ENCODE measurements at regions not wholly inside any gene's neighbourhood (a gene's known extent, or its start where the extent isn't known, plus 50 kb on each side); places are given as distances from the start of the nearest gene placed in this dataset.

- intact Hi-C loops (cut with DNase I) = loop anchor here (10.0 kb wide), 1 partner anchor 333 kb away; no protein-coding TSS in a partner anchor
- DNase-seq (ENCODE audit: low spot score) = no peak
These were observed 104.3 kb upstream of the C11orf87 start for GRCh38 chr11:109317726-109318125.

GRCh38 chr11:109320595-109320994, 101.4 kb upstream of the C11orf87 start:
- intact Hi-C loops (cut with DNase I) = no loop called here
- DNase-seq (ENCODE audit: low spot score) = no peak

- no peak for DNase-seq (ENCODE audit: low spot score)
- intact Hi-C loops (cut with DNase I) = no loop called here
These were observed 95.2 kb upstream of the C11orf87 start for GRCh38 chr11:109326781-109327180.

- DNase-seq (ENCODE audit: low spot score) = no peak
- intact Hi-C loops (cut with DNase I) = no loop called here
These were observed 92.3 kb upstream of the C11orf87 start for GRCh38 chr11:109329716-109330115.

- intact Hi-C loops (cut with DNase I) = no loop called here
- no peak for DNase-seq (ENCODE audit: low spot score)
These were observed 83.9 kb upstream of the C11orf87 start for GRCh38 chr11:109338131-109338530.

GRCh38 chr11:109342261-109342660, 79.7 kb upstream of the C11orf87 start:
- intact Hi-C loops (cut with DNase I) = no loop called here
- DNase-seq (ENCODE audit: low spot score) = no peak

- intact Hi-C loops (cut with DNase I) = no loop called here
- no peak for DNase-seq (ENCODE audit: low spot score)
These were observed 78.7 kb upstream of the C11orf87 start for GRCh38 chr11:109343242-109343641.

- intact Hi-C loops (cut with DNase I) = no loop called here
- no peak for DNase-seq (ENCODE audit: low spot score)
These were observed 74.7 kb upstream of the C11orf87 start for GRCh38 chr11:109347304-109347703.

- DNase-seq (ENCODE audit: low spot score) = no peak
- intact Hi-C loops (cut with DNase I) = no loop called here
These were observed 72.5 kb upstream of the C11orf87 start for GRCh38 chr11:109349276-109350080.

- no peak for DNase-seq (ENCODE audit: low spot score)
- intact Hi-C loops (cut with DNase I) = no loop called here
These were observed 71.9 kb upstream of the C11orf87 start for GRCh38 chr11:109350091-109350490.

GRCh38 chr11:109362059-109362458, 59.9 kb upstream of the C11orf87 start:
- DNase-seq (ENCODE audit: low spot score) = no peak
- intact Hi-C loops (cut with DNase I) = no loop called here

GRCh38 chr11:109363682-109364081, 58.3 kb upstream of the C11orf87 start:
- intact Hi-C loops (cut with DNase I) = no loop called here
- no peak for DNase-seq (ENCODE audit: low spot score)

- no peak for DNase-seq (ENCODE audit: low spot score)
- intact Hi-C loops (cut with DNase I) = no loop called here
These were observed 57.1 kb upstream of the C11orf87 start for GRCh38 chr11:109364851-109365250.

GRCh38 chr11:109371444-109372176, 50.4 kb upstream of the C11orf87 start:
- intact Hi-C loops (cut with DNase I) = no loop called here
- no peak for DNase-seq (ENCODE audit: low spot score)

Data from cardiac septum (tissue), 1 donor.